GM20000 (cell line): ENCODE measurements at regions not wholly inside any gene's neighbourhood (a gene's known extent, or its start where the extent isn't known, plus 50 kb on each side); places are given as distances from the start of the nearest gene placed in this dataset.

Experiments
- DNase-seq: peaks from one replicate; pipeline ENCODE4 v3.0.0; 2012; ENCODE audit warnings: low spot score
- TF ChIP-seq, protein P1 (sequence below): IDR thresholded peaks from 2 replicates; pipeline ENCODE4 v1.5.1; 2012; ENCODE audit warnings: mild to moderate bottlenecking, control low read depth; ENCODE audit errors: extremely low read depth, missing control alignments

DNA sequence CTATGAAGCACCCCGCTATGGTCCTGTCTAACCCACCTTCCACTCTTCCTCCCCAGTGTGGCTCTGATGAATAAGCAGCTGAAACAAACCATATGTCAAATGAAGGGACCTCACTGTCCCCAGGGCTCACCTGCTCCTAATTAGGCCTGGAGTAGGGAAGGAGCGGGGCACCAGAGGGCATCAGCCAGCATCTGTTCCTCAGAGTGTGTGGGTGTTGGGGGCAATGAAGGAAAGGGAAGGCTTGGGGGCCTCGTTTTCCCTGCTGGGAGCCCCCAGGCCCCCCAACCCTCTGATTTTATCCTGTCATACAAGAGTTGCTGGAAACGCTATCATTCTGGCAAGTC lies 274.7 kb downstream of the HAUS1 start:
- TF ChIP-seq, protein P1, sequence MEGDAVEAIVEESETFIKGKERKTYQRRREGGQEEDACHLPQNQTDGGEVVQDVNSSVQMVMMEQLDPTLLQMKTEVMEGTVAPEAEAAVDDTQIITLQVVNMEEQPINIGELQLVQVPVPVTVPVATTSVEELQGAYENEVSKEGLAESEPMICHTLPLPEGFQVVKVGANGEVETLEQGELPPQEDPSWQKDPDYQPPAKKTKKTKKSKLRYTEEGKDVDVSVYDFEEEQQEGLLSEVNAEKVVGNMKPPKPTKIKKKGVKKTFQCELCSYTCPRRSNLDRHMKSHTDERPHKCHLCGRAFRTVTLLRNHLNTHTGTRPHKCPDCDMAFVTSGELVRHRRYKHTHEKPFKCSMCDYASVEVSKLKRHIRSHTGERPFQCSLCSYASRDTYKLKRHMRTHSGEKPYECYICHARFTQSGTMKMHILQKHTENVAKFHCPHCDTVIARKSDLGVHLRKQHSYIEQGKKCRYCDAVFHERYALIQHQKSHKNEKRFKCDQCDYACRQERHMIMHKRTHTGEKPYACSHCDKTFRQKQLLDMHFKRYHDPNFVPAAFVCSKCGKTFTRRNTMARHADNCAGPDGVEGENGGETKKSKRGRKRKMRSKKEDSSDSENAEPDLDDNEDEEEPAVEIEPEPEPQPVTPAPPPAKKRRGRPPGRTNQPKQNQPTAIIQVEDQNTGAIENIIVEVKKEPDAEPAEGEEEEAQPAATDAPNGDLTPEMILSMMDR, result no peak
- no peak for DNase-seq

DNA sequence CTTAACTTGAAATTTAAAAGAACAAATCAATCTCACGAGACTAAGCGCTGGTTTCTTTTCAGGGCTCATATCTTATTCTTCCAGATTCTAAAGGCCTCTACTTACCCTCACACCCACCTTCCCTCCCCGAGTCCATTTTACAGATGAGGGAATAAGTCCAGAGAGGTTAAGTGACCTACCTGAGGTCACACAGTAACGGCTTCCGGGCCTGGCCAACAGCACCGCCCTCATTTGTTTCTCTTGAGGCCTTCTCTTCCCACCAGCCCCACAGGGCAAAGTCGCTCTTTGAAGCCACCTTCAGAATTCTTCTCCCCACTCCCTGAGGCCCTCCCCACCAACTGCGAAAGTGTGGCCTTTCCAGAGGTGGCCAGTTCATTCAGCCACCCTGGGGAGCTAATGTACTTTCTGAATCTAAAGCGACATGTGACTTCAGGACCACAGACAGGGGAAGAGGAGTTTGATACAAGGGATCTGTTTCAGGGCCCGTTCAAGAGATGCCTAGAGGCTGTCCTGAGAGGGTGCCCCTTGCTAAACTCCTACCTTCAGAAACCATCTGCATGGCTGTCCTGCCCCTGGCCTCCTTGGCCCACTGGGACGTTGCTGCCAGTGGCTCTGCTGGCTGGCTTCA lies 275.3 kb downstream of the HAUS1 start:
- DNase-seq, result no peak
- TF ChIP-seq, protein P1, result no peak

DNA sequence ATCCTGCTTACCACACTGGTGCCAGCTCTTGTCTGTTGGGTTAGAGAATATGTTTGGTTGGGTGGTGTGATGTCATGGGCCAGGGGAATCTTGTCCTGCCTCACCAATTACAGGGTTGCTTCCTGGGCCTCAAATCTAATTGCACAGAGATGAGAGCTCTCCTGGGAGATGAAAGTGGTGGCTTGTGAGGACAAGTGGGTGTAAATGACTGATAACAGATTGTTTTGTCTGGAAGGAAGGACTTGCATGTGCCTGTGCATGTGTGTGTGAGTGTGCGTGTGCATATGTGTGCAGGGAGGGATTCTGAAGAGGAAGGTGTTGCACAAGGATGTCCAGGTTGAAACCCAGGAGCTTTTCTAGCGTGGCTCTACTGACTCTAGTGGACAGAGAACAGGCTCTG lies 271.9 kb downstream of the LOXHD1 start:
- TF ChIP-seq, protein P1, result no peak
- DNase-seq, result no peak

DNA sequence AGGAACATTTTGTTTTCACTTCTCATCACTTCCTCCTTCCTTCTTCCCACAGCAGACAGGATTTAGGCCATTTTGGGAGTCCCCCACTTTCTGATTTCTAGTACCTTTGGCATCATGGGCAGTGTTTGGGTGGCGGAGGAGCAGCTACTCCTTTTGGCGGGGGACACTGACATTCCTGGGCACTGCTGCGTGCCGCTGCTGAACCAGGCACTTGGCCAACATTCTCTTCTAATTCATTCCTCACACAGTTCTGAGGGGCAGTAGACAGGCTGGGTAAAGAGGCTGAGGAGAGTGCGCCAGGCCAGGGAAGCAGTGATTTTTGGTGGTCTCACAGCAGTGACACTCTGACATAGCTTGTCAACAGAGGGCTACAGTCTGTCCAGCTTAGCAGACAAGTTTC lies 270.2 kb downstream of the LOXHD1 start:
- TF ChIP-seq, protein P1, result no peak
- DNase-seq, result no peak

DNA sequence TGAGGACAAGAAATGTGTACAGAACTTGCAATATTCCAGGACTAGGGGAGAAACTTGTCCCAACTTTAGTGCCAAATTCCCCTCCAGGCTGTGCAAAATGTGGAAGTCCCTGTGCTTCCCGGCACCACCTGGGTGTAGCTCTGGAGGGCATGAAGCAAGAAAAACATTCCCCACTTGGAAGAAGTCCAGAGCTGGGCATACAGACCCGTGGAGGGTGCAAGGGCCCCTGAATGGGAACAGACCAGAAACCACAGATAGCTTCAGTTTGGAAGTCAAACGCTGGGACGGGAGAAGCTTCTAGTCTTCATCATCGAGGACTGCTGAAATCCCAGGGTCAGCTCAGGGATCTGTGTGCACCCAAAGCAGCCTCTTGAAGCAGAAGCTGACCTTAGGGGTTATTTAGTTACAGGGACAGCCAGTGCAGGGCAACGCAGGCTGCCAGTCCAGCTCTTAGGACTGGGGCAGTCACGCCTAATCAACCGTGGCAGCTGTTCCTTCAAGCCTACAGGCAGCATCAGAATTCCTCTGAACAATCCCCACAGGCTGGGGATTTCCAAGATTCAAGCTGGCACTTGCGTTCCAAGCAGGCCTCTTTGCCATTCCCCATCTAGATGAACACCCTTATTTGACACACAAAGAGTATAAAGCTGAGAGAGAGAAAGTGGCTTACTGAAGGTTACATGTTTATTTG lies 269.4 kb downstream of the LOXHD1 start:
- DNase-seq, result no peak
- TF ChIP-seq, protein P1, result no peak

DNA sequence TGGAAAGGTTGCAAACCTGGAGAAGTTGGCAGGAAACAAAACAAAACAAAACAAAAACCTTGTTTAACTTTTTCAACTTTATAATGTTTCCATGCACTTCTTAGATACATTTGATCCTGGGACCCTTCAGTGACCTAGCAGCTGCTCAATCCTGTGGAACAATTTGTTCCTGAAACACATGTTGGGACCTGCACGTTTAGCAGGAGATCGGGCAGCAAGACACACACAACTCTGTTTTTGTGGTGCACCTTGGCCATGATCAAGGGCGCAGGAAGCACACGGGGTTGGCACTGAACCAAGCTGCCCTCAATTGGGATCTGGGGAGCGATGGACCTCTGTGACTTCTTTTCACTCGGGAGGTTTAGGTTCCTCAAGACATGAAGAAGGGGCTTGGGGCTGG lies 268.7 kb downstream of the LOXHD1 start:
- DNase-seq, result no peak
- TF ChIP-seq, protein P1, result no peak

DNA sequence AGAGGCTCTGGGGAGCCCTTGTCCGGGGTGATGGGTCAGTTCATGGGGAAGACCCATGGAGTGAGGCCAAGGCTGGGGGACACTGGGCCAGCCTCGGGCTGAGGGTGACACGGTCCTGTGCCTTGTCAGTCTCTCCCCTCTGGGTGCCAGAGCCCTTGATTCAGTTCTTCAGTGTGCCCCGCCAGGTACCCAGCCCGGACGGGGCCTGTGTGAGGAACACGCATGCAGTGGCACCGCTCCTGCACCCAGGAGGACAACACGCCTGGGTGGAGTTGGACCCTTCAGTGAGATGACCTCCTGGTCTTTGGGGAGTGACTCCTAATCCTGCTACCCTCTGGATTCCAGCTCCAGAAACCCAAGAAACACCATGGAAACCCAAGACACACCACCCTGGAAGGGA lies 264.4 kb downstream of the LOXHD1 start:
- TF ChIP-seq, protein P1, result no peak
- no peak for DNase-seq
